Type B pancreatic cell (in vitro differentiated cells): ENCODE measurements at regions not wholly inside any gene's neighbourhood (a gene's known extent, or its start where the extent isn't known, plus 50 kb on each side); places are given as distances from the start of the nearest gene placed in this dataset.
A peak's percentile ranks its signal among the peaks of the same experiment; 100 is the strongest.
"Not testable (repeated sequence)": the region's sequence is repeated elsewhere in the genome, so short reads cannot be mapped to it uniquely, and the experiment has no call there.

Source experiments
- DNase-seq: peaks from one replicate; pipeline ENCODE4 v3.0.0; 2021; ENCODE audit warnings: mixed read lengths; ENCODE audit not compliant: unreplicated experiment; ENCODE audit errors: extremely low spot score
- H3K27ac Mint-ChIP-seq: 2 replicates; pipeline ENCODE4 v1.8.0; 2021; ENCODE audit warnings: mild to moderate bottlenecking, mixed read lengths
- H3K27me3 Mint-ChIP-seq: 2 replicates; pipeline ENCODE4 v1.8.0; 2021; ENCODE audit warnings: mixed read lengths
- H3K36me3 Mint-ChIP-seq: 2 replicates; pipeline ENCODE4 v1.8.0; 2021; ENCODE audit warnings: mixed read lengths
- H3K4me1 Mint-ChIP-seq: one replicate; pipeline ENCODE4 v1.8.0; 2021; ENCODE audit warnings: mixed read lengths; ENCODE audit not compliant: unreplicated experiment
- H3K4me3 Mint-ChIP-seq: 2 replicates; pipeline ENCODE4 v1.8.0; 2021; ENCODE audit warnings: mild to moderate bottlenecking, mixed read lengths
- H3K9me3 Mint-ChIP-seq: 2 replicates; pipeline ENCODE4 v1.8.0; 2021; ENCODE audit warnings: mixed read lengths
- CTCF ChIP-seq: fragments of 200-600 bp; sonication (generic); conservative IDR thresholded peaks from 2 replicates; pipeline ENCODE4 v1.5.0; 2021; ENCODE audit warnings: antibody characterized with exemption, mild to moderate bottlenecking

- Mint-ChIP-seq H3K36me3 (no peaks in the 10 kb centered on the region), H3K4me1 (peaks cover 14% of the 10 kb centered on the region), H3K4me3 (no peak overlapping the region), H3K27me3 (no peaks in the 10 kb centered on the region), H3K9me3 (peaks cover 15% of the 10 kb centered on the region), H3K27ac (no peak overlapping the region)
- no peak for TF ChIP-seq CTCF
- DNase-seq = no peak
These were observed 209.2 kb upstream of the GADL1 start for GRCh38 chr3:31103623-31104180.

- no peaks in the 10 kb centered on the region for H3K27me3 Mint-ChIP-seq
- no peak for DNase-seq
- H3K4me3 Mint-ChIP-seq = no peak overlapping the region
- peaks cover 17% of the 10 kb centered on the region for H3K9me3 Mint-ChIP-seq
- peaks cover 14% of the 10 kb centered on the region for H3K4me1 Mint-ChIP-seq
- H3K36me3 Mint-ChIP-seq = no peaks in the 10 kb centered on the region
- H3K27ac Mint-ChIP-seq = no peak overlapping the region
- TF ChIP-seq CTCF = no peak
These were observed 210.6 kb upstream of the GADL1 start for GRCh38 chr3:31105011-31105410.

GRCh38 chr3:31105438-31106077, 211.1 kb upstream of the GADL1 start:
- DNase-seq = no peak
- Mint-ChIP-seq H3K27ac (no peak overlapping the region), H3K9me3 (peaks cover 17% of the 10 kb centered on the region), H3K4me1 (peaks cover 14% of the 10 kb centered on the region), H3K4me3 (no peak overlapping the region), H3K27me3 (no peaks in the 10 kb centered on the region), H3K36me3 (no peaks in the 10 kb centered on the region)
- TF ChIP-seq CTCF = no peak

- no peaks in the 10 kb centered on the region for H3K27me3 Mint-ChIP-seq
- no peak for DNase-seq
- peak overlapping the region; percentile 21 for H3K27ac Mint-ChIP-seq
- no peaks in the 10 kb centered on the region for H3K36me3 Mint-ChIP-seq
- no peak for TF ChIP-seq CTCF
- peaks cover 14% of the 10 kb centered on the region for H3K4me1 Mint-ChIP-seq
- no peak overlapping the region for H3K4me3 Mint-ChIP-seq
- H3K9me3 Mint-ChIP-seq = peaks cover 17% of the 10 kb centered on the region
These were observed 211.7 kb upstream of the GADL1 start for GRCh38 chr3:31106204-31106603.

- Mint-ChIP-seq H3K27me3 (no peaks in the 10 kb centered on the region), H3K9me3 (peaks cover 13% of the 10 kb centered on the region), H3K27ac (no peak overlapping the region), H3K36me3 (no peaks in the 10 kb centered on the region), H3K4me3 (no peak overlapping the region), H3K4me1 (peaks cover 10% of the 10 kb centered on the region)
- DNase-seq = no peak
- TF ChIP-seq CTCF = no peak
These were observed 212.5 kb upstream of the GADL1 start for GRCh38 chr3:31106912-31107311.

GRCh38 chr3:31114929-31115283, 220.4 kb upstream of the GADL1 start:
- H3K36me3 Mint-ChIP-seq = peaks cover 4% of the 10 kb centered on the region
- DNase-seq = no peak

GRCh38 chr3:31115531-31115930, 221.1 kb upstream of the GADL1 start:
- H3K9me3 Mint-ChIP-seq = peaks cover 19% of the 10 kb centered on the region
- H3K4me1 Mint-ChIP-seq, H3K4me3 Mint-ChIP-seq, H3K27ac Mint-ChIP-seq, H3K27me3 Mint-ChIP-seq, DNase-seq, H3K36me3 Mint-ChIP-seq: not testable (repeated sequence)

More at GRCh38 chr3:31114929-31115283, 220.4 kb upstream of the GADL1 start:
- Mint-ChIP-seq H3K9me3 (peaks cover 19% of the 10 kb centered on the region), H3K27ac (no peak overlapping the region), H3K4me1 (no peaks in the 10 kb centered on the region), H3K4me3 (no peak overlapping the region), H3K27me3 (no peaks in the 10 kb centered on the region)
- TF ChIP-seq CTCF = no peak
